H1 (cell line): ENCODE measurements at regions not wholly inside any gene's neighbourhood (a gene's known extent, or its start where the extent isn't known, plus 50 kb on each side); places are given as distances from the start of the nearest gene placed in this dataset.

Experiments used
- CTCF ChIA-PET: fragments of 300-600 bp; sonication (Branson Sonifier 250); formaldehyde crosslinking; loops from one replicate; lab custom pipeline; 2021; ENCODE audit not compliant: partially characterized antibody; lab: Charles Lee
- POLR2A ChIA-PET: fragments of 300-600 bp; sonication (Branson Sonifier 250); formaldehyde crosslinking; loops from one replicate; lab custom pipeline; 2021; ENCODE audit warnings: inconsistent platforms; ENCODE audit not compliant: partially characterized antibody; lab: Charles Lee
- DNase-seq, 2 experiments: peaks; one replicate each; pipeline versions ENCODE4 v3.0.0 to v3.0.0-alpha.2; 2010 to 2022; ENCODE audit warnings: low spot score in 2 of 2, low read depth in 1 of 2, mixed read lengths in 1 of 2
- FAIRE-seq: peaks from 2 replicates; lab custom pipeline; 2011; peaks lifted over from hg19 to GRCh38; lab: Jason Lieb, UNC
- H2AFZ ChIP-seq: 2 replicates; pipeline ENCODE4 v1.8.1; 2012; ENCODE audit warnings: low read length, inconsistent platforms
- H2AK5ac ChIP-seq: 2 replicates; pipeline ENCODE4 v1.6.1; 2013; ENCODE audit warnings: low read depth, low read length
- H2BK120ac ChIP-seq: replicated peaks from 2 replicates; pipeline ENCODE3; 2013; ENCODE audit warnings: low read depth, low read length, inconsistent platforms
- H2BK12ac ChIP-seq: 2 replicates; pipeline ENCODE4 v1.6.1; 2013; ENCODE audit warnings: low read depth, low read length
- H2BK15ac ChIP-seq: 2 replicates; pipeline ENCODE4 v1.6.1; 2013; ENCODE audit warnings: low read length
- H2BK20ac ChIP-seq: 2 replicates; pipeline ENCODE4 v1.6.1; 2013; ENCODE audit warnings: low read length
- H2BK5ac ChIP-seq: 2 replicates; pipeline ENCODE4 v1.6.1; 2013; ENCODE audit warnings: low read depth, low read length
- H3K14ac ChIP-seq: 2 replicates; pipeline ENCODE4 v1.6.1; 2013; ENCODE audit warnings: inconsistent platforms; ENCODE audit not compliant: insufficient read length
- H3K18ac ChIP-seq: 2 replicates; pipeline ENCODE4 v1.6.1; 2013; ENCODE audit warnings: low read length; ENCODE audit errors: extremely low read depth
- H3K23ac ChIP-seq: 2 replicates; pipeline ENCODE4 v1.6.1; 2013; ENCODE audit warnings: inconsistent platforms; ENCODE audit not compliant: insufficient read length
- H3K23me2 ChIP-seq: 2 replicates; pipeline ENCODE4 v1.6.1; 2013; ENCODE audit warnings: low read depth, low read length
- H3K27ac ChIP-seq: 2 replicates; pipeline ENCODE4 v1.6.1; 2011; ENCODE audit warnings: low read depth, low read length, inconsistent platforms
- H3K27me3 ChIP-seq, 4 experiments: replicated peaks in 1 of 4; 1 replicate in 1 of 4; 2 replicates in 3 of 4; pipeline versions ENCODE4 v1.6.1 to v1.8.1; 2011 to 2013; ENCODE audit warnings: low read length in 3 of 4, mild to moderate bottlenecking in 3 of 4, inconsistent platforms in 2 of 4, mixed read lengths in 2 of 4, moderate library complexity in 1 of 4; ENCODE audit not compliant: control insufficient read depth in 3 of 4, insufficient read depth in 3 of 4; ENCODE audit errors: extremely low read depth in 1 of 4
- H3K36me3 ChIP-seq, 4 experiments: 2 replicates each; pipeline versions ENCODE4 v1.6.1 to v1.8.1; 2011 to 2013; ENCODE audit warnings: mild to moderate bottlenecking in 4 of 4, low read length in 3 of 4, moderate library complexity in 2 of 4, control low read depth in 1 of 4, inconsistent platforms in 1 of 4; ENCODE audit not compliant: insufficient read depth in 4 of 4, control insufficient read depth in 2 of 4
- H3K4ac ChIP-seq: replicated peaks from 2 replicates; pipeline ENCODE3; 2013; ENCODE audit warnings: low read length, low read depth, mixed read lengths, inconsistent platforms; ENCODE audit not compliant: insufficient read length
- H3K4me1 ChIP-seq, 4 experiments: replicated peaks in 1 of 4; 1 replicate in 1 of 4; 2 replicates in 3 of 4; pipeline versions ENCODE4 v1.6.1 to v1.8.1; 2011 to 2013; ENCODE audit warnings: low read length in 3 of 4, inconsistent platforms in 2 of 4, mixed read lengths in 1 of 4; ENCODE audit not compliant: insufficient read depth in 4 of 4, control insufficient read depth in 3 of 4
- H3K4me2 ChIP-seq, 2 experiments: 2 replicates each; pipeline versions ENCODE4 v1.6.1 to v1.8.1; 2011 to 2013; ENCODE audit warnings: low read depth in 2 of 2, low read length in 2 of 2, control low read depth in 1 of 2, inconsistent platforms in 1 of 2, mild to moderate bottlenecking in 1 of 2; ENCODE audit not compliant: insufficient read depth in 1 of 2
- H3K4me3 ChIP-seq, 4 experiments: fragments of 200-600, 300-600 bp in 1 of 4; sonication (generic), shearing (Covaris generic), sonication (Bioruptor Twin) in 1 of 4; 2 replicates each; pipeline versions ENCODE4 v1.5.1 to v1.8.1; 2011 to 2016; ENCODE audit warnings: low read length in 4 of 4, low read depth in 3 of 4, control low read depth in 2 of 4, inconsistent platforms in 2 of 4, mild to moderate bottlenecking in 2 of 4, mixed read lengths in 1 of 4, moderate library complexity in 1 of 4; ENCODE audit not compliant: insufficient read depth in 2 of 4; ENCODE audit errors: extremely low read depth in 1 of 4
- H3K56ac ChIP-seq: replicated peaks from 2 replicates; pipeline ENCODE3; 2013; ENCODE audit warnings: low read depth, mild to moderate bottlenecking, mixed read lengths, low read length, inconsistent platforms; ENCODE audit not compliant: insufficient read length
- H3K79me1 ChIP-seq: 2 replicates; pipeline ENCODE4 v1.6.1; 2013; ENCODE audit warnings: low read depth, low read length, control low read depth
- H3K79me2 ChIP-seq, 2 experiments: 2 replicates each; pipeline versions ENCODE4 v1.6.1 to v1.8.1; 2012 to 2013; ENCODE audit warnings: low read length in 2 of 2, mild to moderate bottlenecking in 2 of 2, inconsistent platforms in 1 of 2; ENCODE audit not compliant: insufficient read depth in 2 of 2, control insufficient read depth in 1 of 2
- H3K9ac ChIP-seq, 4 experiments: replicated peaks in 1 of 4; 1 replicate in 1 of 4; 2 replicates in 3 of 4; pipeline versions ENCODE4 v1.6.1 to v1.8.1; 2011 to 2013; ENCODE audit warnings: low read depth in 3 of 4, low read length in 3 of 4, control low read depth in 2 of 4, mild to moderate bottlenecking in 2 of 4, moderate library complexity in 2 of 4, inconsistent platforms in 1 of 4; ENCODE audit errors: extremely low read depth in 1 of 4
- H3K9me3 ChIP-seq, 2 experiments: 2 replicates each; pipeline versions ENCODE4 v1.6.1 to v1.8.1; 2012 to 2013; ENCODE audit warnings: mild to moderate bottlenecking in 2 of 2, moderate library complexity in 2 of 2, control low read depth in 1 of 2, inconsistent platforms in 1 of 2, low read depth in 1 of 2, low read length in 1 of 2, mixed read lengths in 1 of 2; ENCODE audit not compliant: insufficient read depth in 2 of 2
- H4K20me1 ChIP-seq, 2 experiments: replicated peaks in 1 of 2; 2 replicates each; pipeline versions ENCODE3 to v1.8.1; 2011 to 2013; ENCODE audit warnings: inconsistent platforms in 2 of 2, low read length in 2 of 2, mild to moderate bottlenecking in 1 of 2; ENCODE audit not compliant: insufficient read depth in 2 of 2, control insufficient read depth in 1 of 2
- H4K5ac ChIP-seq: 2 replicates; pipeline ENCODE4 v1.6.1; 2013; ENCODE audit warnings: low read length, low read depth, mixed read lengths, inconsistent platforms; ENCODE audit not compliant: insufficient read length
- H4K8ac ChIP-seq: 2 replicates; pipeline ENCODE4 v1.8.0; 2013; ENCODE audit warnings: mild to moderate bottlenecking, moderate library complexity, low read length, inconsistent platforms; ENCODE audit not compliant: insufficient read depth; ENCODE audit errors: extremely low read depth
- H4K91ac ChIP-seq: replicated peaks from 2 replicates; pipeline ENCODE3; 2013; ENCODE audit warnings: low read length, mixed read lengths, inconsistent platforms; ENCODE audit not compliant: insufficient read length
- BCL11A ChIP-seq, 2 experiments: IDR thresholded peaks; one replicate each; pipeline ENCODE4 v1.6.1; 2011; ENCODE audit warnings: low read depth in 2 of 2, low read length in 2 of 2, mild to moderate bottlenecking in 2 of 2
- CEBPB ChIP-seq: IDR thresholded peaks from 2 replicates; pipeline ENCODE4 v1.6.1; 2012; ENCODE audit warnings: low read depth, low read length
- CREB1 ChIP-seq: IDR thresholded peaks from 2 replicates; pipeline ENCODE4 v1.6.1; 2012; ENCODE audit warnings: inconsistent platforms
- CTCF ChIP-seq, 3 experiments: IDR thresholded peaks; 1 replicate in 2 of 3; 2 replicates in 1 of 3; pipeline versions ENCODE4 v1.5.1 to v1.6.1; 2011; ENCODE audit warnings: low read length in 3 of 3, mild to moderate bottlenecking in 3 of 3, inconsistent platforms in 2 of 3, low read depth in 1 of 3, moderate library complexity in 1 of 3; ENCODE audit not compliant: insufficient read depth in 1 of 3; ENCODE audit errors: control extremely low read depth in 1 of 3
- EGR1 ChIP-seq: IDR thresholded peaks from 2 replicates; pipeline ENCODE4 v1.6.1; 2011; ENCODE audit warnings: low read depth, low read length, borderline replicate concordance
- EZH2 ChIP-seq: fragments of 200-600 bp; sonication (generic); IDR thresholded peaks from 2 replicates; pipeline ENCODE4 v1.7.1; 2012; ENCODE audit warnings: low read depth, mild to moderate bottlenecking, moderate library complexity, low read length, inconsistent platforms; ENCODE audit not compliant: severe bottlenecking
- GABPA ChIP-seq: IDR thresholded peaks from 2 replicates; pipeline ENCODE4 v1.6.1; 2011; ENCODE audit warnings: mild to moderate bottlenecking, low read length, moderate library complexity, borderline replicate concordance; ENCODE audit not compliant: insufficient read depth
- MAX ChIP-seq: IDR thresholded peaks from 2 replicates; pipeline ENCODE4 v1.6.1; 2012; ENCODE audit warnings: inconsistent platforms
- SIX5 ChIP-seq: IDR thresholded peaks from 2 replicates; pipeline ENCODE4 v1.6.1; 2011; ENCODE audit warnings: mild to moderate bottlenecking, low read depth, low read length
- SP4 ChIP-seq: IDR thresholded peaks from 2 replicates; pipeline ENCODE4 v1.6.1; 2012; ENCODE audit warnings: low read length, inconsistent platforms
- TAF1 ChIP-seq: IDR thresholded peaks from 2 replicates; pipeline ENCODE4 v1.6.1; 2011; ENCODE audit warnings: mild to moderate bottlenecking, low read depth, low read length
- WGBS, 2 experiments: shearing (Covaris generic) in 1 of 2; methylation state at CpG; one replicate each; pipeline versions ENCODE4 v1.1.6 to v1.1.7; 2013 to 2015; ENCODE audit warnings: low lambda C conversion rate in 2 of 2, mixed read lengths in 2 of 2, inconsistent platforms in 1 of 2, low coverage in 1 of 2, missing lambda C conversion rate in 1 of 2; ENCODE audit not compliant: insufficient replicate concordance in 2 of 2, insufficient coverage in 1 of 2, insufficient read length in 1 of 2; ENCODE audit errors: extremely low coverage in 1 of 2, missing lambda C conversion rate in 1 of 2; 5-methylcytosine and 5-hydroxymethylcytosine counted together

- WGBS, 2 experiments, result 84% methylated on average over 3 of the region's 3 CpGs; no CpG with 5 or more reads in 1 of the 2 experiments
- H3K4me1 ChIP-seq, result no peaks in the 10 kb centered on the region
- no peak overlapping the region for H2BK5ac ChIP-seq
- no peak for DNase-seq
- H3K4me3 ChIP-seq, result no peak overlapping the region
- no peak overlapping the region for H3K23ac ChIP-seq
- H3K18ac ChIP-seq, result no peak overlapping the region
- no peaks in the 10 kb centered on the region for H3K9me3 ChIP-seq
- no peak overlapping the region for H2BK20ac ChIP-seq
- no peaks in the 10 kb centered on the region for H3K79me1 ChIP-seq
- TF ChIP-seq EGR1 (no peak), CREB1 (no peak), SP4 (no peak), EZH2 (no peak), CEBPB (no peak), SIX5 (no peak), TAF1 (no peak), MAX (no peak), BCL11A (IDR thresholded peaks at IDR 0.05; ENCODE audit: low read depth in 2 of 2, low read length in 2 of 2) (no peak), GABPA (no peak), CTCF (IDR thresholded peaks at IDR 0.05; ENCODE audit: control extremely low read depth in 1 of 3, insufficient read depth in 1 of 3, low read depth in 1 of 3, low read length in 3 of 3) (no peak)
- TF ChIP-seq, all 59 proteins: peak for 0
- H3K4me2 ChIP-seq, result no peak overlapping the region
- H2BK15ac ChIP-seq, result no peak overlapping the region
- H3K56ac ChIP-seq, result no peak overlapping the region
- H4K20me1 ChIP-seq, result no peaks in the 10 kb centered on the region
- H3K27ac ChIP-seq, result no peak overlapping the region
- no peak overlapping the region for H3K4ac ChIP-seq
- CTCF ChIA-PET, result interaction anchor here (0.6 to 0.7 kb wide), 2 partner anchors 15 to 142 kb away, joined by 3 to 4 read pairs; no protein-coding TSS in a partner anchor
- H3K36me3 ChIP-seq, result no peaks in the 10 kb centered on the region
- no peak overlapping the region for H2AFZ ChIP-seq
- H4K8ac ChIP-seq, result no peak overlapping the region
- H3K27me3 ChIP-seq, result no peaks in the 10 kb centered on the region
- no peak overlapping the region for H3K9ac ChIP-seq
- FAIRE-seq, result no peak
- no peak overlapping the region for H4K91ac ChIP-seq
- H2BK120ac ChIP-seq, result no peak overlapping the region
- no peaks in the 10 kb centered on the region for H3K23me2 ChIP-seq
- no peak overlapping the region for H2BK12ac ChIP-seq
- POLR2A ChIA-PET, result no interaction called here
- no peak overlapping the region for H4K5ac ChIP-seq
- H3K79me2 ChIP-seq, result no peaks in the 10 kb centered on the region
- H3K14ac ChIP-seq, result no peak overlapping the region
- no peak overlapping the region for H2AK5ac ChIP-seq
Observed at GRCh38 chr12:24631676-24632426, 317.1 kb downstream of the BCAT1 start.
